ENCODE measurements at regions not wholly inside any gene's neighbourhood (a gene's known extent, or its start where the extent isn't known, plus 50 kb on each side); places are given as distances from the start of the nearest gene placed in this dataset.

DNA sequence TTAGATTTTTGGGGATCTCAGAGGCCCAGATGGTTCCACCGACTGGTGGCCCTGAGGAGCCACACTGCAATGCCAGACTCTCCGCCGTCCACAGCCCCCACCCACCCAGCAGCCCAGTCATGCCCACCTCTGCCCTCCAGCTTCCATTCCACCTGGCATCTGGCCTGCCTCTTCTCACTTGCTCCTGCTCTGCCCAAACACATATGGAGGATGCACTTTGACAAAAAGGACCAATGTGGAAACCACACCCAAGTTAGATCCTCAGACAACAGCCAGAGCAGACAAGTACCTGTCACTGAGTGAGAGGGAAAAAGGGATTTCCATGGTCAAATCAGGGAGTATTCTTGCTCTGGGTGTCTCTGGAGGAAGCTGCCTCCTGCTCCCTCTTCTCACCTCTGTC, 120.6 kb upstream of the NXT1 start:
- DNase-seq: no peak

DNA sequence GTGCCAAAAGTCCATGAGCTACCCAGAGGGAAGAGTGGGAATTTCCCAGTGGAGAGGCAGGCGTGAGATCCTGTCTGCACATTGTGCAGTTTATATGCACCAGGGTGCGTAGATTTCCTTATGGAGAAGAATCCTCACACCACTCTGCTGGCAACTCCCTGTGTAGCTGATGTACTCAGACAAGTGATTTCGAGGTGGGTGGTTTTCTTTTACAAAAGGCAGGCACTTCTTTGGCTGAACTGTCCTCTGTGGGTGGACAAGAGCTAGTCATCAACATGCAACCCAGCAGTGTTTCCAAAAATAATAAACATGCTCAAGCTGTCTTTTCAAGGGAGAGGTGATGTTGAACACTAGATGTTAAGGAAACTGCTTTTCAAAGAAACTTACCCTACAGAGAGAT, 121.7 kb upstream of the NXT1 start:
- DNase-seq: no peak

DNA sequence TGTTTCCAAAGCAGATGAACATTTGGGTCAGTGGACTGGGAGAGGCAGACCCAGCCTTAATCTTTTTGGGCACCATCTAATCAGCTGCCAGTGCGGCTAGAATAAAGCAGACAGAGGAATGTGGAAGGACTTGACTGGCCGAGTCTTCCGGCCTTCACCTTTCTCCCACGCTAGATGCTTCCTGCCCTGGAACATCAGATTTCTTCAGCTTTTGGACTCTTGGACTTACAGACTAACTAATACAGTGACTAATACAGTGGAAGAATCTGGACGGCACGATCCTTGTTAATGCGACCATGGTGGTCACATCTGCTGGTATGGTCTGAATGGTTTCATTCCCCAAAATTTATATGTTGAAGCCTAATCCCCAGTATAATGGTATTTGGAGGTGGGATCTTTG, 122.6 kb upstream of the NXT1 start:
- DNase-seq: no peak

DNA sequence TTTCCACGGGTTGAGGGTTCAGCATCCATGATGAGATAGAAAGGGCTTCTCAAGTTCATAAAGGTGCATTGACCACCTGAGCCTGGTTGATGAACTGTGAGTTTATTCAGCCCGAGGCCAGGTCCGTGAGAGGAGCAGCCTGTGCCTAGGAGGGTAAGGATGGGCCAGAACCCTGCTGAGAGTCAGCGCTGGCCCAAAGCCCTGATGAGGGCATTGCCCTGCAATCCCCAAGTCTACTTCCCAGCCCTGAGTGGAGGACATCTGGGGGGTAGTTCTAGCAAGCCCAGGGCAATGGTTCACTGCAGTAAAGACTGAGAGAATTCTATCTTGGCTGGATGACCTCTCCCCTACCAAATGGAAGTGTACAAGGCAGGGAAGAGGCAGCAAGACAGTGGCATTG, 123.3 kb upstream of the NXT1 start:
- no peak for DNase-seq

DNA sequence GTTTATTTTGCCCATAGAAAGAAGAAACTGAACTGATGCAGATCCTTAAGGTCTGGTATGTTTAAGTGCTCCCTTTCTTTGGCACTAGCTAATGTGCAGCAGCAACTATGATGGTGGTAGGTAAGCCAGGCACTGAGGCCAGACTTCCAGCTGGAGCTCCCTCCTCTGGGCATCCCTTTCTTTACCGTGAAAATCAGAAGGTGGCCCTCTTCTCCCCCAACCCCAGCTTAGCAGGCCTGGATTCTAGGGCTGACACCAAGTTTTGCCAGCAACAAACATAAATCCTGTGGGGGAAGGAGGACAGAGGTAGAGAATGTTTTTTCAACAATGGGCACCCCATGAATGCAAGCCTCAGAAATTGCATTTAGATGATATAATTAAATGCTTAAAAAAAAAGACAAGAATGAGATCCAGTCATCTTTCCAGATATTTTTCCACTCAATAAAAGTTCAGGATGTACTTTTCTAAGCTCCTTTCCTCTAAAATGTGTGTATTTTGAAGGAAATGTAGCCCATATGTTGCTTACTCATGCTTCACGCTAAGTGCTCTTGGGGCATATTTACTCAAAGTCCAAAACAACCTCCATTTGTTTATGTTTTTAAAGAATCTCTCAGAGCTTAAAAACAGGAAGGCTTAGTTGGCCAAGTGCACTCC, 123.9 kb upstream of the NXT1 start:
- DNase-seq: no peak

DNA sequence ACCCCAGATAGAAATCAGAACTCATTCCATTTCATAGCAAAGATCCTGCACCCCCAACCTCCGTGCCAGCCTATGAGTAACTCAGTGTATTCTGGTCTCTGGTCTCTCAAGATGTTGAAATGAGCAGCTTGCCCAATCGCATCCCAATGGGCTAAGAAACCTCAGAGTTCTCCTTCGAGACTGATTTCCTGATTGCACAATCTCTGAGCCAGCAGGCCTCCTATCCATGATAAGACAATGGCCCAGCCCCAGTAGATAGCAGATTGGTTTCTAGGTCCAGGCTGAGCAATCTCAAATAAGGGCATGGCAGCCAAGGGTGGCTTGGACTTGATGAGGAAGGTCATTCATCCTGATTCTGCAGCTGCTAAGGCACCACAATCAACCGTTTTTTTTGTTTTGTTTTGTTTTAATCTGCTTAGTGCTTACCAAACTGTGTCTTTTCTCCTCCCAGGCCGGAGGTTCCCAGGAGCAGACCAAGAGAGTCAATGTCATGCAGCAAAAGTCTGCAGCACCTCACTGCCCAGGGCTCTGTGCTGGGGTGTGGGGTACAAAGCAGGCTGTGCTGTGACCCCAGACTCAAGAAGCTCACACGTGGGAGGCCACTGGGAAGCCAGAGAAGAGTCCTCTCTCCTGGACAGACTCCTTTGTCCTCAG, 125.1 kb upstream of the NXT1 start:
- DNase-seq: no peak

DNA sequence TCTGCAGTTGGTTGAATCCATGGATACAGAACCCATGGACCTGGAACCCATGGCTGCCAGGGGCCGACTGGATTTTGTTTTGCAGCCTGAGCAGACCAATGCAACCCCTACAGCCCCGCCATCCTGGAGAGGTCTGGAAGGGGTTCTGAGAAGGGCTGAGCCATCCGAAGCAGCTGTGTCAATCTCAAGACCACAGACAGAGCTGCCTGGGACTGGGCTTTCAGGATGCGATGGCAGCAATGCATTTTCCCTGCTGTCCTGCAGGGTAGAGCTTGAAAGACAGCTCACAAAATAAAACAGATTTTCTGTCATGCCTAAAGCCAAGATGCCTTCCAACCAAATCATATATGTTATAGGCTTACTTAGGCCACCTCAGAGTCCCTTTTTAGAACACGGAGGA, 125.8 kb upstream of the NXT1 start:
- DNase-seq: no peak

DNA sequence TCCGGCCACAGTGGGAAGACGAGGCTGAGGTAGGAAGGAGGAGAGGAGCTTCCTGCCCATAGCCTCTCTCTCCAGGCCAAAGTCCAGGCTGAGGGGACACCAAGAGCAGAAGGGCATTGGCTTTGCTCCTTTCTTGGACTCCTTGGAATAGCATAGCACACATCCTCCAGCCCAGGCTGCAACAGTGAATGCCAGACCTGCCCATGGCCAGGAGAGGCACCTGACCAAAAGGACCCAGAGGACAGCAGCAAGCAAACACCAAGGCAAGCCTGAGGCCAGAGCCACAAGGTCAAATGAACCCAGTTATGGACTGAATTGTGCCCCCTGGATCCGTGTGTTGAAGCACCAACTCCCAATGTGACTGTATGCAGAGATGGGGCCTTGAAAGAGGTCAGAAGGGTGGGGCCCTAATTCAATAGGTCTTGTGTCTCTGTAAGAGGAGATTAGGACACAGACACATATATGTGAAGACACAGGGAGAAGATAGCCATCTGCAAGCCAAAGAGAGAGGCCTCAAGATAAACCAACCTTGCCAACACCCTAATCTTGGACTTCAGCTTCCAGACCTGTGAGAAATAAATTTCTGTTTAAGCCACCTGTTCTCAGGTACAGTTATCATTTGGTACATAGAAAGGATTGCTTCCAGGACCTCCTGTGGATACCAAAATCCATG, 126.5 kb upstream of the NXT1 start:
- no peak for DNase-seq

DNA sequence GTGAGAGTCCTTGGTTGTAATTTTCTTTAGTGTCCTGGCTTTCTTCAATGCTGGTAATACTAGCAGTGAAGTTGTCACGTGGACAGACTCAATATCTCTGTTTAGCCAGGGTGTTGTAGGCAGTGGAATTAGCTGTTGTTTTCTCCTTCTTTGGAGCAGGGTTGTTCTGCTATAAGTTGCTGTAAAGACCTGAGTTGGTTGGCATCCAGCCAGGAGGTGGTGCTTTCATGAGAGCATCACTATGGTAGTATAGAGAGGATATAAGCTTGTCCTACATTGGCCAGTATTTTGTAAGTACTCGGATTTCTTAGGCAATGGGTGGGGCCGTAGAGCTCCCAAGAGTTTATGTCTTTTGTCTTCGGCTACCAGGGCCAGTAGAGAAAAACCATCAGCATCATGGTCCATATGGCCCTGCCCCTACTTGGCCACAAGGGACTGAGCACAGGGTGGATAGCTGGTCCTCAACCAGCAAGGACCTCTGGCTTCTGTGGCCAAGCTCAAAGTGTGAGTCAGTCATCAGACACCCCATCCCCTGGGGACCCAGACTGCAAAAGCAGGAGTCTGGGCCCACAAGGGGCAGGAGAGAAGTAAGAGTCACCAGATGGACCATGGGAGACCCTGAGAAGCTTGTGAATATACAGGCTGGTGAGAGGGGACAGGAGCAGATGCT, 127.9 kb upstream of the NXT1 start:
- no peak for DNase-seq

DNA sequence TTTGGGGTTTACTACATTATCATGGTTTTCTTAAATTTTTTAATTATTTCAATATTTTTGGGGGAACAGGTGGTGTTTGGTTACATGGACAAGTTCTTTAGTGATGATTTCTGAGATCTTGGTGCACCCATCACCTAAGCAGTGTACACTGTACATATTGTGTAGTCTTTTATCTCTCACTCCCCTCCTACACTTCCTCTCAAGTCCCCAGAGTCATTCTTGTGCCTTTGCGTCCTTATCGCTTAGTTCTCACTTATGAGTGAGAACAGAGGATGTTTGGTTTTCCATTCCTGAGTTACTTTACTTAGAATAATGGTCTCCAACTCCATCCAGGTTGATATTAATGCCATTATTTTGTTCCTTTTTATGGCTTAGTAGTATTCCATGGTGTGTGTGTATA, 130.9 kb upstream of the CD93 start:
- no peak for DNase-seq

DNA sequence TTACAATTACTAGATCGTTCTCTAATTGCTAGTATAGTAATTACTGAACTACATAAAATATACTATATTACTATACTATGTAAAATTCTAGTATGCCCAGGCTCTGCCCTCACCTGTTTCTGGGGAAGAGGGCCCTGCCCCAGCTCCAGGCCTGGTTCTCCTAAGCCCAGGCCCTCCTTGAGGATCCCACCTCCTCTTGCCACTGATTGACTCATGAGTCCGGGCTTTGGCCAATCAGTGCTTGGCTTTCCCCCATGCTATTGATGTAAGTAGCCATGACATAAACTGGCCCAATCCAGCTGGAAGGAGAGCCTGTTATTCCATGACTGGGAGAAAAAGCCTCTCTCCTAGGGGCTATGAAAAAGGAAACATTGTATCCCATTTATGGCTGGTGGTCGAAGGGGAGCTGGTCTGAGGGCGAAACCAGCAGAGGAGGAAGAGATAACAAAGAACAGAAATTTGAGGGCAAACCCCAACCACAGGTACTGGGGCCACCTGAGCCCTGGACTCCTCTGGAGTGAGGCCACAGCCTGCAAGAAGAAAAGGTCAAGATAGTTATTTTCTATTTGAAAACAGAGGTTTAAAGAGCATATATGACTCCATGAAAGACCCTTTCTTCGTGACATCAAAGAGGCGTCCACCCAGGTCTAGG, 129.3 kb upstream of the CD93 start:
- DNase-seq: no peak

DNA sequence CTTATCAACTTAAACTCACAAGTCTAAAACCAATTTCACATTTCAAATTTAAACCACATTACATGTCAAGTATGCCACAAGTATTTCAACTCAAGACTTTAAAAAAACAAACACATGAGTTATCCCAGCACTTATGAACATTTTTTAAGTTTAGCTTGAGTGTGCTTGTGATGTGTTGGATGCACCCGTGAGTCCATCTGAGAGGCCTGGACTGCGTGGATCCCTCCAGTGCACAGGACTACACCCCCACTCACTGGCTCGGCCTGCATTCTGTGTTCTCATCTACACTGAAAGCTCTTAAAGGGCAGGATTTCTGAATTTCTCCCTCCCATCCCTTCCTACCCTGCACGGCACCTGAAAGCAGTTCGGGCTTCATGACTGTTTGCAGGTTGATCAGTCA, 128.8 kb upstream of the CD93 start:
- DNase-seq: no peak

DNA sequence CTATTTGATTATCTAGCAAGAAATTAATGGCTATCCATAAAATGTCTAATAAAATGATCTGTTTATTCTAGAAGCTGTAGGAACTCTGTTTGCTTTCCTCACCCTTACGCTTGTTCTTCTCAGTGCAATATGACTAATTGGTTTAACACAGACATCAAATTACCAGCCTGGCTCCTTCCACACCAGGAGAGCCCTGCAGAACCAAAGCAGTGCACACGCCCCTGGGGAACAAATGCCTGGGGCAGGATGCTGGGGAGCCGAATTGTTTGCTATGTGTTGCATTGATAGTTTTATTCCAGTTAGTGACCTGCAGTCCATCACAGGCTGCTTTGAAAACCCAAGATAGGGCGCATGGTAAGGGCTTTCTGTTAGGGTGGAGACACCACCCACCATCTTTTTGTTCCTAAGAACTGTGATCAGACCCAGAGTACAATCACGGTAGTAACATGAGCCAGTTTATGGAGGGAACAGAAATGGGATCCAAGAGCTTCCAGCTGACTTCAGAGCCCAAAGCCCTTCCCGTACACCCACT, 126.4 kb upstream of the CD93 start:
- peak; percentile 59 for DNase-seq

DNA sequence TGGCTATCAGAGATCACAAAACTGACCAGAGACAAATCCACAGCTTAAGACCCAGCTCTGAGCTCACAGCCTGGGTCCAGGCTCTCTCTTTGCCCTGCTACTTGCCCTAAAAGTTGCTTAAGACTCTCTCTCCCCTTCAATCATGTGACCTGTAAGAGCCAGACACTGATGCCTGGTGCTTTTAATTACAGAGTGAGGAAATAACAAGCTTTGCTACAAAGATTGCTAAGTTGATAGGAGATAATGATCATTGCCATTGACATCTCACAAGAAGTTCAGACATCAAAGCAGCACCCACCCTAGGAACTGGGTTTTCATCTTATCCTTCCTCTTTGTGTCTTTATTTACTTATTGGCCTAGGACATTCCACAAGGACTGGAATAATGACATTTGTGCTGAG, 125.9 kb upstream of the CD93 start:
- no peak for DNase-seq

DNA sequence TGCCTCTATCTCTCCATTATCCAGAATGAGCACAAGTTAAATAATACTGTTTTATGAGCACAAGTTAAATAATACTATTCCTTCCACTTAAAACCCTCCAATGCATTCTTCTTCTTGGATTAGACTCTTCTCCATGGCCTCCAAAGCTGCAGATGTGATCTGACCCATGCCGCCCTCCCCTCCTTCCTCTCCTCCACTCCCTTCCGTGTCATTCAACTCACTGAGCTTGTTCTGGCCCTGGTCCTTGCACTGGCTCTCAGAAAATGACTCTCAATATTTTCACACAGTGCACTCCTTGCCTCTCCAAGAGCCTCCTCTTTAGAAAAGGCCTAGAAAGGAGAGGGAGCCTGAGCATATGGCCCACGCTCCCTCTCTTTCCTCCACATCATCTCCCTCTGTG, 125.0 kb upstream of the CD93 start:
- DNase-seq: no peak

DNA sequence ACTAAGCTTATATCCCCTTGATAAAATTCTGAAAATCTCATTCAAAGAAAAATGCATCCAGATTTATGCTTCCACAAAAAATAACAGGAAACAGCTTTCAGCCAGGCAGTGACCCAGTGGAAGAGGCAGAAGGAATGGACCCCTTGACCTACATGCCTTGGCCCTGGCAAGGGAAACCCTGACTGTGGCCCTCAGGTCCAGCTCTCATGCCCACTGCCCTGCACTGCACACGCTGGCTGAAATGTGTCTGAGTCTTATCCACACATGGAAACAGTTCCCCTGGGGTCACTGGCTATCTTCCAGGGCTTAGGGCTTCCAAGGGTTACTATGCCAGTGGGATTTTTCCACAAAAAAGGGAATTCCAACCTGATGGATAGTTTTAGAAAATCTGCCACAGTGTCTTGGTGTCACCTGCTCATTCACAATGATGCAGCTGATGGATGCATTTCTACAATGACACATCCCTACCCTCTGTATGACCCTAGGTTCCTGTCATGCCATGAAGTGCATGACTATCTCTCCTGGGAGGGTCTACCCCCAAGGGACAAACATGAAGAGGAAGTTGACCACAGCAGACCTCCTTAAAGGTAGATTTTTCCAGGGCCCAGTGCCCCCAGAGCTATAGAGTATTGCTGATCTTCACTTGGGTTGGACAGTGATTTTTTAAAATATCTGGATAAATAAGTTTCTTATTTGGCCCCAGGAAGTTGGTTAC, 121.9 kb upstream of the CD93 start:
- DNase-seq: no peak

DNA sequence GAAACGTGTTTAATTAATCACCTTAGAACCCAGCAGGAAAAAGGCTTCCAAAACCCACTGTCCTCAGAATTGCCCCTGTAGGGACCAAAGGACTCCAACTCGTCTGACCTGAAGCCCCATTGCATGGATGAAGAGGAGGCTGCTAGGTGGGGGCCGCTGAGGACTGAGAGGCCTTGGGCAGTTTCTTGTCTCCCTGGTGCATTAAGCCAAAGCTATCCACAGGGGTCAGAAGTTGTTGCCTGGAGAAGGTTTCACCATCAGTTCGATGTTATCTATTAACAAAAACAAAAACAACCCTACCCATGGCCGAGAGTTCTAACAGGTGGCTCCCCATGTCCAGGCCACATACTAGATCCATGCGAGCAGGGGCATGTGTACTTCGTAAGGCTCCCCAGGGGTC, 120.9 kb upstream of the CD93 start:
- no peak for DNase-seq

DNA sequence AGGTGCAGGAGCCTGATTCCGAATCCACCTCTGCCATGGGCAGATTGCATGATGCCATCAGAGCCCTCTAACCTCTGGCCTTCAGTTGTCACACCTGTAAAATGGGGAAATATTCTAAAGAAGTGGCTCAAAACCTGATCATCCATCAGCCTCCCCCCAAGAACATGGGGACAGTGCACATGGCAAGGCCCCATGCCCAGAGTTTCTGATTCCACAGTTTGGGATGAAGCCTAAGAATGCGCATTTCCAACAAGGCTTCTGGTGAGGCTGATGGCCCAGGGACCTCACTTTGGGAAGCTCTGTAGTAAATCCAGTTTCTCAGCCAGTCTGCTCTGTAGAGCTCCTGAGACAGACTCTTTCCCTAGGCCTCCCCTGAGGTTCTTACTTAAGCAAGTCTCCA, 119.9 kb upstream of the CD93 start:
- no peak for DNase-seq

DNA sequence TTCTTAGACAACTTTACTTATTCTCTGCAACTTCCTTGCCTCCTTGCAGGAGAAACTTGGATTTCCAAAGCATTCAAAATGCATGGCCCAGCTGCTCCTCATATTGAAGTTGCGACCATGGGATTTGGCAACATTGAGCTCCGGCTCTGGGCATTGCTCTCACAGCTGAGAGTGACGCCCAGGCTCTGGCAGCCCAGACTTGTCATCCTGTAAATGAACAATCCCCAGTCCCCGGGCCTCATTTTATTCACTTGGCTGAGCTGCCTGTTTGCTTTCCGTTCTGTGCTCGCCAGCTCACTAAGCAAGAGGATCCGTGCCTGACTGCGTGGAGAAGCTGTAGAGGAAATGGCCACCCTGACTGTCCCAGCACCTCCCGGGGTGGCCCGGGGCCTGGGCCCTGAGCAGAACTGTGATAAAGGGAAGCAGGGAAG, 119.5 kb upstream of the CD93 start:
- no peak for DNase-seq

DNA sequence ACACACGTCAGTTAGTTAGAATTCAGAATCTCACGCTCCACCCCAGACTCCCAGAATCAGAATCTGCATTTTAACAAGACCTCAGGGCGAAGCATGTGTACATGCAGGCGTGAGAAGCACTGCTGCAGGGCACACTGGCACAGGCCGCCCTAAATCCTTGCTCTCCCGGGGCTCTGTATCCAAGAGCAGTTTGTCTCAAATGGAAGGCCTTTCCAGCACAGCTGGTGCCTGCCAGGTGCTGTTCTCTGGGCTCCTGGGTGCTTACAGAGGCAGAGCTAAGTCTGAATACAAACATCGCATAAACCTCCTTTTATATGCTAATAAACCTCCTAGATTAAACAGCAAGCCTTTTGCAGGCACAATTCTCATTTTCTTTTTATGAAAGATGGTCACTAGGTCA, 119.1 kb upstream of the CD93 start:
- no peak for DNase-seq

DNA sequence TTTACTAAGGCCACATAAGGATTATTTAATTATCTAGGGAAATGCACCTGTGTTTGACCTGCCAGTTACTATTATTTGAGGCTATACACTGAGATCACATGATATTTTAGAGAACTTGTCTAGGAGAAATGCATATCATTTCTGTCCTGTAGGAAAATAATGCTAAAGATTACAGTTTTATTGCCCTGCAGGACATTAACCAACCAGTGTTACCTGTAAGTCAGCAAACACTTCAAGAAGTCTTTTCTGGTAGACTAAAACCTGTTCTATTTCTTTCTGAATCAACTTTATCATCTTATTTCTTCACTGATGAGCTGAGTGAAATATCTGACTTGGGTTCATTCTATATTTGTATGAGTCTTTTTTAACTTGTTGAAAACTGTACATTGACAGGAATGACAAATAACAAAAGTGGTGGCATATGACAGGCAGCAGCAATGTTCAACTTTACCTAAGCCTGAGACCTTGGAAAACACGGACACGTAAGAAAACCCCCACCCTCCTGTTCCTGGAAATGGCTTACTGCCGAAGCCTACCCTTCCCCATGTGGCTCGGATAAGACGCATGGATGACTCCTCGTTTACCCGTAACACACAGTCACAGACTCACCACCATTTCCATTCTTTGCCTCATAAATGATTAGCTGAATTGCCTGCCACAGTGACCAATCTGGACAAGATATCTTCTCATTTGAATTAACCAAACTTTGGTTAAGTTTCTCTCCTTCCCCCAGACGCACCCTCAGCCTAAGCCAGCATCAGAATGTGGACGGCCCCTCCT, 118.0 kb upstream of the CD93 start:
- DNase-seq: no peak

DNA sequence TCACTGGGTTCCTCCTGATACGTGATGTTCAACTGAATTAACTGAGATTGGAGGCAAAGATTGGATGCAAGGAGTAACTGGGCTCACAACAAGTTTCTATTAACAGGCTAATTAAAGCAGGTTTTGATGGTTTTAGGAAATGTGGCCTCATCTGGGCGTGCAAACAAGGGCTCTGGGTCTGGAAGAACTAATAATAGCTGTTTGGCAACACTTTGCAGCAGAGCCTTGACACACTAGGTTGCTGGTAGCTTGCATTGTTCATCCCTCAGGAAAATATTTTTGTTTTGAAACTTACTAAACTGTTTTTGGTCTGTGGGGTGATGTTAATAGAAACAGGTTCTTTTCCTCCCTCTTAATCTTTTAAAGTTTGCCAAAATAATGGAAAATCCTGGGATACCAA, 117.2 kb upstream of the CD93 start:
- no peak for DNase-seq

Measured in NCI-H146 (cell line).